Right cardiac atrium (tissue), 5 donors: ENCODE measurements at regions not wholly inside any gene's neighbourhood (a gene's known extent, or its start where the extent isn't known, plus 50 kb on each side); places are given as distances from the start of the nearest gene placed in this dataset.

Experiments used
- ATAC-seq, 2 donors: fragments of 200-7000 bp; cut with Tn5 transposase; one replicate each; pipeline versions ENCODE4 v1.8.0 to v1.9.1; 2020; ENCODE audit warnings: moderate library complexity in 2 of 2, mild to moderate bottlenecking in 1 of 2
- DNase-seq, 3 donors: peaks; one replicate each; pipeline ENCODE4 v3.0.0-alpha.2; 2020
- H3K27ac ChIP-seq: one replicate; pipeline ENCODE4 v1.5.1; 2013; ENCODE audit warnings: mild to moderate bottlenecking, low read length, control low read depth, moderate library complexity
- H3K27me3 ChIP-seq: one replicate; pipeline ENCODE4 v1.6.1; 2013; ENCODE audit not compliant: control insufficient read depth, insufficient read depth
- H3K4me1 ChIP-seq: one replicate; pipeline ENCODE4 v1.6.1; 2013; ENCODE audit warnings: low read length; ENCODE audit not compliant: control insufficient read depth, insufficient read depth
- H3K4me3 ChIP-seq: one replicate; pipeline ENCODE4 v1.5.1; 2013; ENCODE audit warnings: low read length, control low read depth
- H3K9me3 ChIP-seq: one replicate; pipeline ENCODE4 v1.6.1; 2013; ENCODE audit warnings: low read length; ENCODE audit not compliant: control insufficient read depth
- WGBS: extraction: QIAGEN DNeasy Blood & Tissue Kit; methylation state at CpG from one replicate; pipeline ENCODE4 v1.1.7; 2013; 5-methylcytosine and 5-hydroxymethylcytosine counted together
- intact Hi-C, 4 donors: fragments of 100-400 bp; cut with DNase I; formaldehyde crosslinking; loops; one replicate each; pipeline versions ENCODE4 v1.11.0 to v1.14.0; 2022 to 2023
- donor health status: healthy with polysubstance abuse.
- donor health status: DM: no; HTN: yes; CAD: no.
- donor health status: DM: no; HTN: no; CAD: no.
- donor health status: DM: no; HTN: yes; CAD: no; lungs with severe emphysema.
- donor health status: DM: yes; HTN: yes; CAD: no.

DNA sequence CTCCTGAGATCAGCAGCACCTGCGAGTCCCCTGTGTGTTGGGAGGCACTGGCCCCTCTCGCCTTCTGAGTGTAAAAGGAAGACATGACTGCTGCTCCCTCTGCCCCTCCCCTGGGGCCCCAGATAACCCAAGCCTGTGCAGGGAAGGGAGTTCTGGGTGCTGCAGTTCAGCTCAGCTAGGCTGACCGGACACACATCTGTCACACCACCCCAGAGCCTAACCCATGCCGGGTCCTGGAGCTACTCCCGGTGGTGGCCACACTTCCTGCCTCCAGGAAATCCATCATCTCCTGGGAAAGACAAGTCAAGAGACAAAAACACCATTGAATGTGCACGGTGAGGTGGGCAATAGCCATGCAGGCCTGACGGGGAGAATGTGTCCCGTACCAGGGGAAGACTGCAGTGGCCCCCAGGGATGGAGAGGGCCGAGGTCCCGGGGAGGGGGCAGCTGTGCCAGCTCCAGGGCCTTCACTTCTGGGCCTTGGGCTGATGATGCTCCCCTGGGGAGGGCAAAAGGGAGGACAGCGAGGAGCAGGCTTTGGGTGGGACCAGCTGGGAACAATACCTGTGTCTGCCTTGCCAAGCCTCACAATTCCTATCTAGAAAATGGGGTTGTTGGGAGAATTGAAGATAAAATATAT lies 210.6 kb downstream of the TFCP2L1 start:
- Histone ChIP-seq H3K4me1 (no peaks in the 10 kb centered on the region), H3K4me3 (no peak overlapping the region), H3K27me3 (no peaks in the 10 kb centered on the region), H3K27ac (no peak overlapping the region), H3K9me3 (no peaks in the 10 kb centered on the region)
- intact Hi-C loops: loop anchor here in 1 of 4 donors (5.0 kb wide), 1 partner anchor 377 kb away; no protein-coding TSS in a partner anchor
- 56% methylated on average over 11 of the region's 11 CpGs for WGBS
- ATAC-seq (no peak), DNase-seq (no peak)

DNA sequence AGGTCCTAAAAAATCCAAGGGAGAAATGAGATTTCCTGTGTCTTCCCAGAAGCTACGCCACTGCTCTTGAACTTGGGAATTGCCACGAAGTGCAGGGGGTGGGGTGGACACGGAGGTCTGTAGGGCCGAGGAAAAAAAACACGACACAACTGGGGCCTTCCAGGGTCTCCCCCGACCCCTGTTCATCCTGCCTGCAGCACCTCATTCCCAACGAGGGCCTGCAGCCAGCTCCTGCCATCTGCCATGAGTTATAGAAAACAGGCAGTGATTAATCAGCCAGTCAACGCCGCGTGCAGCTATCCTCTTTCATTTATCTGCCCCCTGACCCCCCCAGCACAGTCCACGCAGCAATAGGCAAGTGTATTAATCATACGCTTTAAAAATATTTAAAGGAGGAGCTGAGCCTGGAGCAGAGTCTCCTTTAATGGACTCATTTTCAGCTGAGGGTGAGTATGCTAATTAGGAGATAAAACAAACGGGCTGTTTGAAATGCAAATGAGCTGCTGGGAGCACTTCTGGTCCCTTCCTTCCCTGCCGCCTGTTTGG lies 209.9 kb downstream of the TFCP2L1 start:
- no peaks in the 10 kb centered on the region for H3K9me3 ChIP-seq
- 10% methylated on average over 14 of the region's 14 CpGs for WGBS
- peak in 1 of 2 donors; percentile 46 for ATAC-seq
- peak in 1 of 3 donors; percentile 39 for DNase-seq
- H3K4me3 ChIP-seq: no peak overlapping the region
- no peaks in the 10 kb centered on the region for H3K27me3 ChIP-seq
- intact Hi-C loops: no loop called here
- no peak overlapping the region for H3K27ac ChIP-seq
- H3K4me1 ChIP-seq: no peaks in the 10 kb centered on the region

DNA sequence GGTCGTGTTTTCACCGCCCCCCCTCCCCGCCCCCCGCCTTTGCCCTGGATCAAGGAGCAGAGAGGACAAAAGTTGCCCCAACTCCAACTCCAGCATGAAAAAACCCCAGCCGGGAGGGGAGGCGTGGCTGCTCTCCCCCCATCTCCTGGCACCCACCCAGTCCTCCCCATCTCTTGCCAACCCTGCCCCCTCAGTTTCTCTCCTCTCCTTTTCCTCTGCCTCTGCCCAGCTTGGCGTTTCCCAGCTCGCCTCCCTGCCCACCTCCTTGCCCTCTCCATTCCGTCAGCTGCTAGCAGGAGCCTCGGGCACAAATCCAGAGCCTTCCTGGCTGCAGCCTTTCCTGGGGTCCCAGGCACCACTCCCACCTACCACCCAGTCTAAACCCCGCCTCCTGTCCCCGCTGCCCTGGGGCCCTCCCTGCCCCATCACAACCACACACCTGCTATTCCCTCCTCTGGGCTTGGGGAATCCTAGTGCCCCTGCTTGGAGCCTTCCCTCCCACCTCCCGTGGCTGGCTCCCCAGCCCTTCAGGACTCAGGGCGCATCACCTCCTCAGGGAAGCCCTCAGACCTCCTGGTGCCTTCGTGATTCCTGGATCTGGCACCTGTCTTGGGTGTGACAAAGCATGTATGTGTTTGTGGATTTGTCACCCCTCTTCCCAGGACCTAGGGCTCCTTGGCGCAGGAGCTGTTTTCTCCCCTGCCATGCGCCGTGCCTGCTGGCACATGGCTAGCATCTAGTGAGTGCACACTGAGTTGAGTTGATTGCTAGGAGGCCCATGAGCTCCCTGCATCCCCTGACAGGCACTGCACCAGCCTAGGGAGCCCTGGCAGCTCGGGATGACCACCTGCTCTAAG lies 209.1 kb downstream of the TFCP2L1 start:
- 14% methylated on average over 19 of the region's 19 CpGs for WGBS
- Histone ChIP-seq H3K27me3 (no peaks in the 10 kb centered on the region), H3K9me3 (no peaks in the 10 kb centered on the region), H3K4me3 (no peak overlapping the region), H3K27ac (no peak overlapping the region), H3K4me1 (no peaks in the 10 kb centered on the region)
- no peak for ATAC-seq
- no peak for DNase-seq
- intact Hi-C loops: no loop called here

DNA sequence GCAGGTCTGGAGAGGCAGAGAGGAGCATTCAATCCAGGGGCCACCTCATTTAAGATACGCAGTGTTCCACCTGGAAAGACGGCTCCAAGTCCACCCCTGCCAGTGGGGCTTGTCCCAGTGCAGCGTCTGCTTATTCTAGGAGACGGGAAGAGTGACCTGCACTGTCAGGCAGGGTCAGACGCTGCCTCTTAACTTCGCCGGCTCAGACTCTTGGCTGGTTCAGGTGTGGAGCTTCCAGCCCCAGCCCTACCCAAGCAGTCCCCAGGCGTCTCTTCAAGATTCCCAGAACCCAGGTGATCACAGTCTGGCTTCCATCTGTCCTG lies 208.5 kb downstream of the TFCP2L1 start:
- Histone ChIP-seq H3K4me1 (no peaks in the 10 kb centered on the region), H3K4me3 (no peak overlapping the region), H3K27ac (no peak overlapping the region), H3K9me3 (no peaks in the 10 kb centered on the region), H3K27me3 (no peaks in the 10 kb centered on the region)
- intact Hi-C loops: no loop called here
- DNase-seq (no peak), ATAC-seq (no peak)
- 33% methylated on average over 8 of the region's 8 CpGs for whole genome bisulfite sequencing

DNA sequence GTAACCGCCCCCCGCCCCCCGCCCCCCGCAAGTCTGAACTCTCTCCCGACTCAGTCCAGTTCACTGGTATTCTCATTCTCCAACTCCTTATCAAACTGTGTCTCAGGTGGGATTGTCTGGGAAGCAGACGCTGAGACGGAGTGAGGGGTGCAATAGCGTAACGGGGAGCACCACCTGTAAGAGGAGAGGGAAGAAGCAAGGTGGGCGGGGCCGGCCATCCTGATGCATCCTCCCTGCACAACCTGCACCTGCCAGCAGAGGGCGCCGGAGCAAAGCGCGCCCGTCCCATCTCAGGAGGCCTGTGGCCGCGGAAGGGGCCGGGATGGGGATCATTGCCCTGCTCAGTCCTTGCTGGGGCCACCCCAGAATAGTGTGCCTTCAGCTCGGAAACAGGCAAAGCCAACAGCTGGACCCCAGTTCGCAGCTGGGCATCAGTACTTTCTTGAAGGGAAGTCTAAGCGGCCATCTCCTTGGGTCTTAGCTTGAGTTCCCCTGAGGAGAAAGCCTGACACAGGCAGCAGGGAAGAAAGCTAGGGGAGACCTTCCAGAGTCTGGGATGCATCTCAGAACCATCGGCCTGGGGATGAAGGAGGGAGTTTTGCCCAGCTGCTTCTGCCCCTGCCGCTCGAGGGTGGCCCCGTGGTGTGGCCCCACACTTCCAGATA lies 208.0 kb downstream of the TFCP2L1 start:
- 40% methylated on average over 26 of the region's 26 CpGs for WGBS
- DNase-seq (peak; percentile 52 to 85 (median 83)), ATAC-seq (peak; percentile 42 to 54)
- Histone ChIP-seq H3K27ac (no peak overlapping the region), H3K4me1 (no peaks in the 10 kb centered on the region), H3K4me3 (no peak overlapping the region), H3K9me3 (no peaks in the 10 kb centered on the region), H3K27me3 (no peaks in the 10 kb centered on the region)
- intact Hi-C loops: no loop called here

DNA sequence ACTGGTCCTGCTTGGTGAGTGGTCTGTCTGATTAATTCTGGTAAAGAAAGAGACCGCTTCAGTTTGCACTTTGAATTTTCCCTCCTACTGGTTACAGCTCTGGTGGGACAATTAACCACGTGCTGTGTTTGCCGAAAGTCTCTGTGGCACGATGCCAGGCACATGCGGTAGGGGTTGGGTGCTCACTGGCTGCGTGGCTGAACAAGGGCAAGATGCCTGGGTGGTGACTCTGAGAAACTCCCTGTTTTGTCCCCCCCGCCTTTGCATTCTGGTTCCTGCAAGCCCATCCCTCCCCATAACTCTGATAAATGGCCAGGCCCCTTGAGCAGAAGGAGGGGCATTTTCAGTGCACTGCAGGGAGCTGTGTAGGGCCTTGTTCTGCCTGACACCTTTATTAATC lies 206.1 kb downstream of the TFCP2L1 start:
- WGBS: 84% methylated on average over 7 of the region's 7 CpGs
- intact Hi-C loops: loop anchor here in 1 of 4 donors (2.0 kb wide), 1 partner anchor 384 kb away; no protein-coding TSS in a partner anchor

DNA sequence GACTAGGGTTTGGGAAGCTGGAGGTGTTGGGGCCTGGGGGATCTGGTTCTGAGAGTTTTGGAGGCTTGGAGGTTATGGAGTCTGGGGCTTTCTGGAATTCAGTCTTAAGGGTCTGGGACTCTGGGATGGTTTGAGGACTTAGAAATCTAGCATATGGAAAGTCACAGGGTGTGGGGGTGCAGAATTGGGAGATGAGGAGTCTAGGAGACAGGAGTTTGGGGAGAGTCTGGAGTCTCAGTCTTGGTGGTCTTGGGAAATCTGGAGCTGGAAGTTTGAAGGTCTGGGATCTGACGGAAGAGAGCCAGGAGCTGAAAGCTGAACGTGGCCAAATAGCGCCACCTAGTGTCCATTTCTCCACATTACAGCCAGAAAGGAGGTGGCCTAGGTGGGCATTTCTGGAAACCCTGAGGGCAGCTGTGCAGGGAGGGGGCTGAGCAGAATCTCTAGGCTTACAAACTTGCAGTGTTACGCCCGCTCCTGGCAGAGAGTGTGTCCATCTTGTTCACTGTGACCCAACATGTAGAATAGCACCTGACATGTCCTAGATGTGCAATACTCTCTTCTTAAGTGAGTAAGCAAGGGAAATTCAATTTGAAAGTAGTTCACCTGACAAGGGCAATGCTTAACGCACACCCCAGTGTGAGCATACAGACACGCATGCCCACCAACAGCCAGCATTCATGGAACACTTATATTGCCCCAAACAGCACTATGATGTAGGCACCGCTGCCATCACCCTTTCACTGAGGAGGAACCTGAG lies 204.8 kb downstream of the TFCP2L1 start:
- H3K4me1 ChIP-seq: no peaks in the 10 kb centered on the region
- peak; percentile 38 to 43 for ATAC-seq
- intact Hi-C loops: loop anchor here in 2 of 4 donors (10.0 kb wide), 2 partner anchors 735 to 745 kb away; partner anchors contain the start of gene INHBB (in 1 of the 2)
- H3K4me3 ChIP-seq: no peak overlapping the region
- WGBS: 27% methylated on average over 8 of the region's 8 CpGs
- no peaks in the 10 kb centered on the region for H3K27me3 ChIP-seq
- no peaks in the 10 kb centered on the region for H3K9me3 ChIP-seq
- DNase-seq: peak in 2 of 3 donors; percentile 38 to 71
- H3K27ac ChIP-seq: no peak overlapping the region

More for the DNA sequence above, 206.1 kb downstream of the TFCP2L1 start:
- H3K9me3 ChIP-seq: no peaks in the 10 kb centered on the region
- no peak for DNase-seq
- no peaks in the 10 kb centered on the region for H3K27me3 ChIP-seq
- H3K4me1 ChIP-seq: no peaks in the 10 kb centered on the region
- H3K27ac ChIP-seq: no peak overlapping the region
- ATAC-seq: no peak
- H3K4me3 ChIP-seq: no peak overlapping the region

DNA sequence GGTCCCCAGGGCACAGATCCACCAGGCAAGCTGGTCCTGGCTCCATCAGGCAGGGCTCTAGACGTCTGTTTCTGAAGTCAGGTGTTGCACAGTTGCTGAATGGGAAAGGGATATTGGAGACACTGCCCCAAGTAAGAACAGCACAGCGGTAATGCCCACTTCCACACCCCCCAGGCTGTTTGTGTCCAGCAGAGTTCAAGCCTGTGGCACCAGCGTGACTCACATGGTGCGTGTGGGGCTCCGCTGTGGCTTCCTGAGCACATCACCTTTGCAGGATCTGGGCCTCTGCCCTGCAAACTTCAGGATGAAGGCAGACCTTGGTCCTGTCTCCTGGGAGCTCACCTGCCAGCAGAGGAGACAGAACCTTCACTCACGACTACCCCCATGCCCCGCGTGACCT lies 203.3 kb downstream of the TFCP2L1 start:
- Histone ChIP-seq H3K9me3 (no peaks in the 10 kb centered on the region), H3K4me3 (no peak overlapping the region), H3K27me3 (no peaks in the 10 kb centered on the region), H3K27ac (no peak overlapping the region), H3K4me1 (no peaks in the 10 kb centered on the region)
- intact Hi-C loops: loop anchor here in 2 of 4 donors (10.0 kb wide), 2 partner anchors 737 to 747 kb away; partner anchors contain the start of gene INHBB (in 1 of the 2)
- 87% methylated on average over 8 of the region's 8 CpGs for WGBS
- ATAC-seq (no peak), DNase-seq (no peak)

DNA sequence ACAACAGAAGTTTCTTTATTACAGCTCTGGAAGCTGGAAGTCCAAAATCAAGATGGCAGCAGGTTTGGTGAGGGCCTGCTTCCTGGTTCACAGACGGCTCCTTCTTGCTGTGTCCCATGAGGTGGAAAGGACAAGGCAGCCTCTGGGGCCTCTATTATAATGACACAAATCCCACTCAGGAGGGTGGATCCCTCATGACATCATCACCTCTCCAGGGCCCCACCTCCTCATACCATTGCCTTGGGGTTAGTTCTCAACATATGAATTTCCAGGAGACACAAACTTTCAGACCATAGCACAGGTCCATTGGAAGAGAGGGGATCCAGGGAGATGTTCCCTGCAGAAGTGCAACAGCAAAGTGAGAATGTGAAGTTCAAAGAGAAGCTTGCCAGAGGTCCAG lies 202.8 kb downstream of the TFCP2L1 start:
- intact Hi-C loops: loop anchor here in 2 of 4 donors (10.0 kb wide), 2 partner anchors 737 to 747 kb away; partner anchors contain the start of gene INHBB (in 1 of the 2)
- H3K27ac ChIP-seq: no peak overlapping the region

DNA sequence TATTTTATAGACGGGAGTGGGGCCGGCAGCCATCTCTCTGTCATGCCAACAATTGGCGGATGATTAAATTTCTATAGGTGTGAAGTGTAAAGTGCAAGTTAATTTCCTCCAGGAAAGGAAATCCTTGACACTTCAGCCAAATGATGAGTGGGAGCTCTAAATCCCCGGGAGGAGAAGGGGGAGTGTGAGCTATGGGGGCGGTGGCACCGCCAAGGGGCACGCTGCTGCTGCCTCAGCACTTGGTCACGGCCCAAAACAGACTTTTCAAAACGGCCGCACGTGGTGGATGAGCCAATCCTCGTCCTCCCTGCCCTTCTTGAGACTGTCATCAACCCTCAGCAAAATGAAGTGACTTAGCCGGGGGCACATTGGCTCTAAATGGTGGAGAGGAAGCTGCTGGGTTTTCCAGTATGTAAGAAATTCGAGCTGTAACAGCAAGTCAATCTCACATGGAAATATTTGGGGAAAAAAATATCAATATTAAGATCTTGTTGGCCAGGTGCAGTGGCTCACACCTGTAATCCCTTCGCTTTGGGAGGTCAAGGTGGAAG lies 200.8 kb downstream of the TFCP2L1 start:
- H3K9me3 ChIP-seq: no peaks in the 10 kb centered on the region
- DNase-seq (no peak), ATAC-seq (no peak)
- no peaks in the 10 kb centered on the region for H3K4me1 ChIP-seq
- WGBS: 36% methylated on average over 15 of the region's 15 CpGs
- no peaks in the 10 kb centered on the region for H3K27me3 ChIP-seq
- H3K4me3 ChIP-seq: no peak overlapping the region
- no peak overlapping the region for H3K27ac ChIP-seq
- intact Hi-C loops: loop anchor here in 2 of 4 donors (10.0 kb wide), 2 partner anchors 739 to 749 kb away; partner anchors contain the start of gene INHBB (in 1 of the 2)

More for the DNA sequence above, 202.8 kb downstream of the TFCP2L1 start:
- WGBS: 82% methylated on average over 1 of the region's 1 CpG
- H3K9me3 ChIP-seq: no peaks in the 10 kb centered on the region
- H3K4me3 ChIP-seq: no peak overlapping the region
- DNase-seq (no peak), ATAC-seq (no peak)
- no peaks in the 10 kb centered on the region for H3K4me1 ChIP-seq
- no peaks in the 10 kb centered on the region for H3K27me3 ChIP-seq
